ENCODE measurements at regions not wholly inside any gene's neighbourhood (a gene's known extent, or its start where the extent isn't known, plus 50 kb on each side); places are given as distances from the start of the nearest gene placed in this dataset.

- TF ChIP-seq CTCF (conservative IDR thresholded peaks at IDR 0.05; ENCODE audit: low read depth in 2 of 2): no peak
- TF ChIP-seq ZNF114 (CRISPR knock-in tag; IDR thresholded peaks at IDR 0.05): no peak
- TF ChIP-seq EZH2phosphoT487 (IDR thresholded peaks at IDR 0.05; ENCODE audit: unreplicated experiment): no peak
- TF ChIP-seq EZH2 (IDR thresholded peaks at IDR 0.05; ENCODE audit: low read depth, unreplicated experiment): no peak
- no peak for TF ChIP-seq POLR2AphosphoS5 (IDR thresholded peaks at IDR 0.05; ENCODE audit: low read depth)
- no peak for TF ChIP-seq REST (IDR thresholded peaks at IDR 0.05; ENCODE audit: unreplicated experiment)
- no peak for TF ChIP-seq CREB1 (CRISPR knock-in tag; IDR thresholded peaks at IDR 0.05; ENCODE audit: low read depth)
Observed at GRCh38 chr3:156040041-156040440, 80.3 kb upstream of the KCNAB1 start.
